Lower leg skin (tissue), 3 donors: ENCODE measurements at regions not wholly inside any gene's neighbourhood (a gene's known extent, or its start where the extent isn't known, plus 50 kb on each side); places are given as distances from the start of the nearest gene placed in this dataset.

Experiments used
- POLR2A ChIP-seq, 2 donors: fragments of 450-650 bp; IDR thresholded peaks; one replicate each; pipeline ENCODE4 v1.6.1; 2016 to 2017; ENCODE audit warnings: antibody characterized with exemption in 2 of 2, mild to moderate bottlenecking in 1 of 2, moderate library complexity in 1 of 2
- TF ChIP-seq, protein P1 (sequence below), 3 donors: fragments of 450-650 bp; IDR thresholded peaks; one replicate each; pipeline ENCODE4 v1.5.1; 2016; ENCODE audit warnings: antibody characterized with exemption in 3 of 3, mild to moderate bottlenecking in 3 of 3, moderate library complexity in 2 of 3

DNA sequence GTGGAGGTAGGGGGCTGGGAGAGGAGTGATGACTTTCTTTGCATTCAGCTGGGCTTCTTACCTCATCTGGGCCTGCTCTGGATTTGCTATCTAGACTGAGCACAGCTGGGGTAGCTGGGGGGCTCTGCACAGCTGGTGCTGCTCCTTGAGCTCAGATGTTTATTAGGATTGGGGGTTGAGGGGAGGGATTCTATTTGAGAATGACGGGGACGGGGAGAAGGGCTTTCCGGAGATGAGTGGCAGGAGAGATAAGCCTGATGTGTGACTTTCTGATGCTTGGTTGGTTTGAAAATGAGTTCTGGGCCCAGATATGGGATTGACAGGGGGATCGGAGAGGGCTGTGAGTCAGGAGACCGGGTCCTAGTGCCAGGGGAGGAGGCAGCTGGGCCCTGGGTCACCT is 146.1 kb upstream of the CSF3R start:
- no peak for TF ChIP-seq POLR2A (IDR thresholded peaks at IDR 0.05)
- TF ChIP-seq, protein P1, sequence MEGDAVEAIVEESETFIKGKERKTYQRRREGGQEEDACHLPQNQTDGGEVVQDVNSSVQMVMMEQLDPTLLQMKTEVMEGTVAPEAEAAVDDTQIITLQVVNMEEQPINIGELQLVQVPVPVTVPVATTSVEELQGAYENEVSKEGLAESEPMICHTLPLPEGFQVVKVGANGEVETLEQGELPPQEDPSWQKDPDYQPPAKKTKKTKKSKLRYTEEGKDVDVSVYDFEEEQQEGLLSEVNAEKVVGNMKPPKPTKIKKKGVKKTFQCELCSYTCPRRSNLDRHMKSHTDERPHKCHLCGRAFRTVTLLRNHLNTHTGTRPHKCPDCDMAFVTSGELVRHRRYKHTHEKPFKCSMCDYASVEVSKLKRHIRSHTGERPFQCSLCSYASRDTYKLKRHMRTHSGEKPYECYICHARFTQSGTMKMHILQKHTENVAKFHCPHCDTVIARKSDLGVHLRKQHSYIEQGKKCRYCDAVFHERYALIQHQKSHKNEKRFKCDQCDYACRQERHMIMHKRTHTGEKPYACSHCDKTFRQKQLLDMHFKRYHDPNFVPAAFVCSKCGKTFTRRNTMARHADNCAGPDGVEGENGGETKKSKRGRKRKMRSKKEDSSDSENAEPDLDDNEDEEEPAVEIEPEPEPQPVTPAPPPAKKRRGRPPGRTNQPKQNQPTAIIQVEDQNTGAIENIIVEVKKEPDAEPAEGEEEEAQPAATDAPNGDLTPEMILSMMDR (IDR thresholded peaks at IDR 0.05), result no peak
